H1 (cell line): ENCODE measurements at regions not wholly inside any gene's neighbourhood (a gene's known extent, or its start where the extent isn't known, plus 50 kb on each side); places are given as distances from the start of the nearest gene placed in this dataset.

Source experiments
- CTCF ChIA-PET: fragments of 300-600 bp; sonication (Branson Sonifier 250); formaldehyde crosslinking; loops from one replicate; lab custom pipeline; 2021; ENCODE audit not compliant: partially characterized antibody; lab: Charles Lee
- POLR2A ChIA-PET: fragments of 300-600 bp; sonication (Branson Sonifier 250); formaldehyde crosslinking; loops from one replicate; lab custom pipeline; 2021; ENCODE audit warnings: inconsistent platforms; ENCODE audit not compliant: partially characterized antibody; lab: Charles Lee
- DNase-seq, 2 experiments: peaks; one replicate each; pipeline versions ENCODE4 v3.0.0 to v3.0.0-alpha.2; 2010 to 2022; ENCODE audit warnings: low spot score in 2 of 2, low read depth in 1 of 2, mixed read lengths in 1 of 2
- FAIRE-seq: peaks from 2 replicates; lab custom pipeline; 2011; peaks lifted over from hg19 to GRCh38; lab: Jason Lieb, UNC
- H2AFZ ChIP-seq: 2 replicates; pipeline ENCODE4 v1.8.1; 2012; ENCODE audit warnings: low read length, inconsistent platforms
- H2AK5ac ChIP-seq: 2 replicates; pipeline ENCODE4 v1.6.1; 2013; ENCODE audit warnings: low read depth, low read length
- H2BK120ac ChIP-seq: replicated peaks from 2 replicates; pipeline ENCODE3; 2013; ENCODE audit warnings: low read depth, low read length, inconsistent platforms
- H2BK12ac ChIP-seq: 2 replicates; pipeline ENCODE4 v1.6.1; 2013; ENCODE audit warnings: low read depth, low read length
- H2BK15ac ChIP-seq: 2 replicates; pipeline ENCODE4 v1.6.1; 2013; ENCODE audit warnings: low read length
- H2BK20ac ChIP-seq: 2 replicates; pipeline ENCODE4 v1.6.1; 2013; ENCODE audit warnings: low read length
- H2BK5ac ChIP-seq: 2 replicates; pipeline ENCODE4 v1.6.1; 2013; ENCODE audit warnings: low read depth, low read length
- H3K14ac ChIP-seq: 2 replicates; pipeline ENCODE4 v1.6.1; 2013; ENCODE audit warnings: inconsistent platforms; ENCODE audit not compliant: insufficient read length
- H3K18ac ChIP-seq: 2 replicates; pipeline ENCODE4 v1.6.1; 2013; ENCODE audit warnings: low read length; ENCODE audit errors: extremely low read depth
- H3K23ac ChIP-seq: 2 replicates; pipeline ENCODE4 v1.6.1; 2013; ENCODE audit warnings: inconsistent platforms; ENCODE audit not compliant: insufficient read length
- H3K23me2 ChIP-seq: 2 replicates; pipeline ENCODE4 v1.6.1; 2013; ENCODE audit warnings: low read depth, low read length
- H3K27ac ChIP-seq: 2 replicates; pipeline ENCODE4 v1.6.1; 2011; ENCODE audit warnings: low read depth, low read length, inconsistent platforms
- H3K27me3 ChIP-seq, 4 experiments: replicated peaks in 1 of 4; 1 replicate in 1 of 4; 2 replicates in 3 of 4; pipeline versions ENCODE4 v1.6.1 to v1.8.1; 2011 to 2013; ENCODE audit warnings: low read length in 3 of 4, mild to moderate bottlenecking in 3 of 4, inconsistent platforms in 2 of 4, mixed read lengths in 2 of 4, moderate library complexity in 1 of 4; ENCODE audit not compliant: control insufficient read depth in 3 of 4, insufficient read depth in 3 of 4; ENCODE audit errors: extremely low read depth in 1 of 4
- H3K36me3 ChIP-seq, 4 experiments: 2 replicates each; pipeline versions ENCODE4 v1.6.1 to v1.8.1; 2011 to 2013; ENCODE audit warnings: mild to moderate bottlenecking in 4 of 4, low read length in 3 of 4, moderate library complexity in 2 of 4, control low read depth in 1 of 4, inconsistent platforms in 1 of 4; ENCODE audit not compliant: insufficient read depth in 4 of 4, control insufficient read depth in 2 of 4
- H3K4ac ChIP-seq: replicated peaks from 2 replicates; pipeline ENCODE3; 2013; ENCODE audit warnings: low read length, low read depth, mixed read lengths, inconsistent platforms; ENCODE audit not compliant: insufficient read length
- H3K4me1 ChIP-seq, 4 experiments: replicated peaks in 1 of 4; 1 replicate in 1 of 4; 2 replicates in 3 of 4; pipeline versions ENCODE4 v1.6.1 to v1.8.1; 2011 to 2013; ENCODE audit warnings: low read length in 3 of 4, inconsistent platforms in 2 of 4, mixed read lengths in 1 of 4; ENCODE audit not compliant: insufficient read depth in 4 of 4, control insufficient read depth in 3 of 4
- H3K4me2 ChIP-seq, 2 experiments: 2 replicates each; pipeline versions ENCODE4 v1.6.1 to v1.8.1; 2011 to 2013; ENCODE audit warnings: low read depth in 2 of 2, low read length in 2 of 2, control low read depth in 1 of 2, inconsistent platforms in 1 of 2, mild to moderate bottlenecking in 1 of 2; ENCODE audit not compliant: insufficient read depth in 1 of 2
- H3K4me3 ChIP-seq, 4 experiments: fragments of 200-600, 300-600 bp in 1 of 4; sonication (generic), shearing (Covaris generic), sonication (Bioruptor Twin) in 1 of 4; 2 replicates each; pipeline versions ENCODE4 v1.5.1 to v1.8.1; 2011 to 2016; ENCODE audit warnings: low read length in 4 of 4, low read depth in 3 of 4, control low read depth in 2 of 4, inconsistent platforms in 2 of 4, mild to moderate bottlenecking in 2 of 4, mixed read lengths in 1 of 4, moderate library complexity in 1 of 4; ENCODE audit not compliant: insufficient read depth in 2 of 4; ENCODE audit errors: extremely low read depth in 1 of 4
- H3K56ac ChIP-seq: replicated peaks from 2 replicates; pipeline ENCODE3; 2013; ENCODE audit warnings: low read depth, mild to moderate bottlenecking, mixed read lengths, low read length, inconsistent platforms; ENCODE audit not compliant: insufficient read length
- H3K79me1 ChIP-seq: 2 replicates; pipeline ENCODE4 v1.6.1; 2013; ENCODE audit warnings: low read depth, low read length, control low read depth
- H3K79me2 ChIP-seq, 2 experiments: 2 replicates each; pipeline versions ENCODE4 v1.6.1 to v1.8.1; 2012 to 2013; ENCODE audit warnings: low read length in 2 of 2, mild to moderate bottlenecking in 2 of 2, inconsistent platforms in 1 of 2; ENCODE audit not compliant: insufficient read depth in 2 of 2, control insufficient read depth in 1 of 2
- H3K9ac ChIP-seq, 4 experiments: replicated peaks in 1 of 4; 1 replicate in 1 of 4; 2 replicates in 3 of 4; pipeline versions ENCODE4 v1.6.1 to v1.8.1; 2011 to 2013; ENCODE audit warnings: low read depth in 3 of 4, low read length in 3 of 4, control low read depth in 2 of 4, mild to moderate bottlenecking in 2 of 4, moderate library complexity in 2 of 4, inconsistent platforms in 1 of 4; ENCODE audit errors: extremely low read depth in 1 of 4
- H3K9me3 ChIP-seq, 2 experiments: 2 replicates each; pipeline versions ENCODE4 v1.6.1 to v1.8.1; 2012 to 2013; ENCODE audit warnings: mild to moderate bottlenecking in 2 of 2, moderate library complexity in 2 of 2, control low read depth in 1 of 2, inconsistent platforms in 1 of 2, low read depth in 1 of 2, low read length in 1 of 2, mixed read lengths in 1 of 2; ENCODE audit not compliant: insufficient read depth in 2 of 2
- H4K20me1 ChIP-seq, 2 experiments: replicated peaks in 1 of 2; 2 replicates each; pipeline versions ENCODE3 to v1.8.1; 2011 to 2013; ENCODE audit warnings: inconsistent platforms in 2 of 2, low read length in 2 of 2, mild to moderate bottlenecking in 1 of 2; ENCODE audit not compliant: insufficient read depth in 2 of 2, control insufficient read depth in 1 of 2
- H4K5ac ChIP-seq: 2 replicates; pipeline ENCODE4 v1.6.1; 2013; ENCODE audit warnings: low read length, low read depth, mixed read lengths, inconsistent platforms; ENCODE audit not compliant: insufficient read length
- H4K8ac ChIP-seq: 2 replicates; pipeline ENCODE4 v1.8.0; 2013; ENCODE audit warnings: mild to moderate bottlenecking, moderate library complexity, low read length, inconsistent platforms; ENCODE audit not compliant: insufficient read depth; ENCODE audit errors: extremely low read depth
- H4K91ac ChIP-seq: replicated peaks from 2 replicates; pipeline ENCODE3; 2013; ENCODE audit warnings: low read length, mixed read lengths, inconsistent platforms; ENCODE audit not compliant: insufficient read length
- ASH2L ChIP-seq: fragments of 200-600, 300-600 bp; sonication (generic); IDR thresholded peaks from one replicate; pipeline ENCODE4 v1.7.1; 2017; ENCODE audit warnings: low read length
- ATF3 ChIP-seq: IDR thresholded peaks from 2 replicates; pipeline ENCODE4 v1.6.1; 2011; ENCODE audit warnings: low read depth, mild to moderate bottlenecking, low read length; ENCODE audit not compliant: insufficient read depth
- BACH1 ChIP-seq: IDR thresholded peaks from 2 replicates; pipeline ENCODE4 v1.6.1; 2012; ENCODE audit warnings: low read length, improper control_type of control experiment
- CBX5 ChIP-seq: fragments of 300-800, 300-1000 bp; sonication (generic); IDR thresholded peaks from 2 replicates; pipeline ENCODE4 v1.7.1; 2016; ENCODE audit warnings: antibody characterized with exemption, low read length, low read depth
- CHD2 ChIP-seq: IDR thresholded peaks from 2 replicates; pipeline ENCODE4 v1.6.1; 2012; ENCODE audit warnings: low read length, improper control_type of control experiment
- EZH2 ChIP-seq: fragments of 200-600 bp; sonication (generic); IDR thresholded peaks from 2 replicates; pipeline ENCODE4 v1.7.1; 2012; ENCODE audit warnings: low read depth, mild to moderate bottlenecking, moderate library complexity, low read length, inconsistent platforms; ENCODE audit not compliant: severe bottlenecking
- KDM1A ChIP-seq: fragments of 200-600, 300-600 bp; sonication (generic); IDR thresholded peaks from 2 replicates; pipeline ENCODE4 v1.7.1; 2016; ENCODE audit warnings: mild to moderate bottlenecking, low read length, borderline replicate concordance
- MAX ChIP-seq: IDR thresholded peaks from 2 replicates; pipeline ENCODE4 v1.6.1; 2012; ENCODE audit warnings: inconsistent platforms
- RFX5 ChIP-seq: IDR thresholded peaks from 2 replicates; pipeline ENCODE4 v1.6.1; 2011; ENCODE audit warnings: low read depth, low read length, improper control_type of control experiment, borderline replicate concordance
- YY1 ChIP-seq: IDR thresholded peaks from 2 replicates; pipeline ENCODE4 v1.6.1; 2011; ENCODE audit warnings: low read depth, mild to moderate bottlenecking, low read length

GRCh38 chr1:97976801-97977200, 56.0 kb upstream of the DPYD start:
- H3K9me3 ChIP-seq, result no peaks in the 10 kb centered on the region
- H3K18ac ChIP-seq, result no peak overlapping the region
- H3K27ac ChIP-seq, result no peak overlapping the region
- POLR2A ChIA-PET, result no interaction called here
- no peak overlapping the region for H4K8ac ChIP-seq
- H3K4me1 ChIP-seq, result no peaks in the 10 kb centered on the region
- no peak for FAIRE-seq
- no peak overlapping the region for H2BK20ac ChIP-seq
- H3K79me2 ChIP-seq, result no peaks in the 10 kb centered on the region
- H2BK120ac ChIP-seq, result no peak overlapping the region
- no peak overlapping the region for H3K14ac ChIP-seq
- no peak overlapping the region for H2BK5ac ChIP-seq
- H4K20me1 ChIP-seq, result no peaks in the 10 kb centered on the region
- TF ChIP-seq BACH1, result no peak
- no peak for TF ChIP-seq MAX
- TF ChIP-seq KDM1A, result no peak
- TF ChIP-seq ASH2L, result no peak
- no peak for TF ChIP-seq EZH2
- no peak for TF ChIP-seq RFX5
- no peak for TF ChIP-seq CBX5
- TF ChIP-seq ATF3, result no peak
- TF ChIP-seq YY1, result no peak
- TF ChIP-seq CHD2, result no peak
- no peak overlapping the region for H3K9ac ChIP-seq
- H4K5ac ChIP-seq, result no peak overlapping the region
- H2AK5ac ChIP-seq, result no peak overlapping the region
- no peak overlapping the region for H3K23ac ChIP-seq
- H3K4ac ChIP-seq, result no peak overlapping the region
- H3K79me1 ChIP-seq, result no peaks in the 10 kb centered on the region
- H2BK12ac ChIP-seq, result no peak overlapping the region
- H4K91ac ChIP-seq, result no peak overlapping the region
- no peak overlapping the region for H3K4me3 ChIP-seq
- no peaks in the 10 kb centered on the region for H3K27me3 ChIP-seq
- H2AFZ ChIP-seq, result no peak overlapping the region
- H3K56ac ChIP-seq, result no peak overlapping the region
- no peak for DNase-seq
- no peaks in the 10 kb centered on the region for H3K36me3 ChIP-seq
- H3K23me2 ChIP-seq, result no peaks in the 10 kb centered on the region
- H3K4me2 ChIP-seq, result no peak overlapping the region
- CTCF ChIA-PET, result interaction anchor here (1.5 kb wide), 1 partner anchor 77 kb away, joined by 3 read pairs; no protein-coding TSS in a partner anchor
- H2BK15ac ChIP-seq, result no peak overlapping the region
